ENCODE measurements at regions not wholly inside any gene's neighbourhood (a gene's known extent, or its start where the extent isn't known, plus 50 kb on each side); places are given as distances from the start of the nearest gene placed in this dataset.

- POLR2A ChIA-PET, result no interaction called here
- 0% methylated on average over 2 of the region's 2 CpGs for WGBS (ENCODE audit: insufficient coverage, low coverage, missing lambda C conversion rate)
- Histone ChIP-seq H3K79me2 (ENCODE audit: control insufficient read depth, insufficient read depth, low read length) (no peaks in the 10 kb centered on the region), H3K9me1 (ENCODE audit: control insufficient read depth, insufficient read depth, low read length) (no peaks in the 10 kb centered on the region), H2AFZ (ENCODE audit: low read depth, low read length) (no peak overlapping the region), H4K20me1 (replicated peaks; ENCODE audit: control insufficient read depth, insufficient read depth, low read length) (no peaks in the 10 kb centered on the region), H3K36me3 (ENCODE audit: control insufficient read depth, insufficient read depth, low read length) (no peaks in the 10 kb centered on the region), H3K4me1 (replicated peaks in 1 of 2; ENCODE audit: control insufficient read depth in 2 of 2, insufficient read depth in 2 of 2, low read length in 2 of 2) (no peaks in the 10 kb centered on the region), H3K4me2 (ENCODE audit: insufficient read depth, low read length) (no peak overlapping the region), H3K27me3 (ENCODE audit: control insufficient read depth in 2 of 2, insufficient read depth in 2 of 2, low read length in 2 of 2) (no peaks in the 10 kb centered on the region), H3K27ac (ENCODE audit: extremely low read depth, low read depth, low read length) (no peak overlapping the region), H3K9ac (ENCODE audit: insufficient read depth in 1 of 2, low read depth in 2 of 2, low read length in 2 of 2) (no peak overlapping the region), H3K4me3 (no peak overlapping the region), H3K9me3 (replicated peaks; ENCODE audit: control insufficient read depth, insufficient read depth, low read depth, low read length) (no peaks in the 10 kb centered on the region)
- BruUV-seq (replicated peaks), result no TSS peak
- FAIRE-seq, result no peak
- in situ Hi-C loops (cut with MboI) (no loop called here), intact Hi-C loops (cut with micrococcal nuclease) (no loop called here)
- CTCF ChIA-PET (ENCODE audit: low intra/inter-chr PET ratio), result no interaction called here
- DNase-seq (ENCODE audit: extremely low read depth in 1 of 4, low spot score in 3 of 4), result no peak
- no peak for ATAC-seq
- TF ChIP-seq ZBTB40 (IDR thresholded peaks at IDR 0.05) (no peak), ZBTB40 (CRISPR knock-in tag; IDR thresholded peaks at IDR 0.05) (no peak), TARDBP (IDR thresholded peaks at IDR 0.05) (no peak), ELF2 (CRISPR knock-in tag; IDR thresholded peaks at IDR 0.05) (no peak), PRDM10 (IDR thresholded peaks at IDR 0.05; ENCODE audit: partially characterized antibody) (no peak), ZNF445 (CRISPR knock-in tag; IDR thresholded peaks at IDR 0.05; ENCODE audit: low read depth) (no peak), FOXK2 (conservative IDR thresholded peaks at IDR 0.05 in 1 of 2, IDR thresholded peaks at IDR 0.05 in 1 of 2; ENCODE audit: low read depth in 2 of 2) (no peak)
Observed at GRCh38 chr4:175280153-175280552, 362.0 kb downstream of the ADAM29 start.

Measured in K562 (cell line).